ENCODE measurements at regions not wholly inside any gene's neighbourhood (a gene's known extent, or its start where the extent isn't known, plus 50 kb on each side); places are given as distances from the start of the nearest gene placed in this dataset.

DNA sequence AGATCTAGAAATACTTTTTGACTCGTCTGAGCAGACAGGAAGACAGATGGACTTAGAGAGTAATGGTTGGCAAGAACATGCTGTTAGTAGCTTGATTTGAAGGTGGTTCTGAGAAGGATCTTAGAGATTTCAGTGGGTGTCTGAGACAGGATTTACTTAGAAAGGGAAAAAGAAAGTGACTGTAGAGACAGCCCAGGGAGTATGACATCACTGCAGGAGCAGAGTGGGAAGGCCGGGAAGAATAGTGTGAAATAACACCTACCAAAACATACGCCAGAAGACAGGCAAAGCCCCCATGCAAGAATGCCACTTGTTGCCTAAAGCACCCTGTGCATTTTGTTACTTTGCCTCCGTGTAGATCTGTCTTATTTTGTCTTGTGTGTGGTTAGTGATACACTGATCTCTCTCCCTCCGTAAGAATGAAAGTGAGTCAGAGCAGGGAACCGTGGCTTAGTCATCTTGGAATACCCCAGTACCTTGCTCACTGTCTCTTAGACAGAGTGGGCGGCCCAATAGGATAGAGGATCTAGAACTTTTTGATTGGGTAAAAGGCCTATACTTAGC, 161.3 kb upstream of the IFNG-AS1 start:
- Mint-ChIP-seq H3K27me3 (no peaks in the 10 kb centered on the region), H3K9me3 (peaks cover 5% of the 10 kb centered on the region), H3K4me3 (peak overlapping the region; percentile 33), H3K27ac (peak overlapping the region; percentile 48), H3K4me1 (ENCODE audit: low read depth) (peaks cover 14% of the 10 kb centered on the region), H3K36me3 (ENCODE audit: low read depth) (no peaks in the 10 kb centered on the region)
- TF ChIP-seq, protein P1, sequence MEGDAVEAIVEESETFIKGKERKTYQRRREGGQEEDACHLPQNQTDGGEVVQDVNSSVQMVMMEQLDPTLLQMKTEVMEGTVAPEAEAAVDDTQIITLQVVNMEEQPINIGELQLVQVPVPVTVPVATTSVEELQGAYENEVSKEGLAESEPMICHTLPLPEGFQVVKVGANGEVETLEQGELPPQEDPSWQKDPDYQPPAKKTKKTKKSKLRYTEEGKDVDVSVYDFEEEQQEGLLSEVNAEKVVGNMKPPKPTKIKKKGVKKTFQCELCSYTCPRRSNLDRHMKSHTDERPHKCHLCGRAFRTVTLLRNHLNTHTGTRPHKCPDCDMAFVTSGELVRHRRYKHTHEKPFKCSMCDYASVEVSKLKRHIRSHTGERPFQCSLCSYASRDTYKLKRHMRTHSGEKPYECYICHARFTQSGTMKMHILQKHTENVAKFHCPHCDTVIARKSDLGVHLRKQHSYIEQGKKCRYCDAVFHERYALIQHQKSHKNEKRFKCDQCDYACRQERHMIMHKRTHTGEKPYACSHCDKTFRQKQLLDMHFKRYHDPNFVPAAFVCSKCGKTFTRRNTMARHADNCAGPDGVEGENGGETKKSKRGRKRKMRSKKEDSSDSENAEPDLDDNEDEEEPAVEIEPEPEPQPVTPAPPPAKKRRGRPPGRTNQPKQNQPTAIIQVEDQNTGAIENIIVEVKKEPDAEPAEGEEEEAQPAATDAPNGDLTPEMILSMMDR (IDR thresholded peaks at IDR 0.05) = no peak
- ATAC-seq = peak; percentile 95
- DNase-seq = peak; percentile 63
- ChIA-PET CTCF (interaction anchor here (1.0 to 1.8 kb wide), 2 partner anchors 10 to 16 kb away, joined by 3 to 4 read pairs; no protein-coding TSS in a partner anchor), POLR2A (no interaction called here)
- intact Hi-C loops (cut with micrococcal nuclease) = no loop called here

- Mint-ChIP-seq H3K4me3 (no peak overlapping the region), H3K9me3 (peaks cover 5% of the 10 kb centered on the region), H3K4me1 (ENCODE audit: low read depth) (peaks cover 14% of the 10 kb centered on the region), H3K36me3 (ENCODE audit: low read depth) (no peaks in the 10 kb centered on the region), H3K27ac (no peak overlapping the region), H3K27me3 (no peaks in the 10 kb centered on the region)
- ChIA-PET CTCF (interaction anchor here (1.0 to 1.2 kb wide), 2 partner anchors 113 to 472 kb away, joined by 3 read pairs; no protein-coding TSS in a partner anchor), POLR2A (no interaction called here)
- no peak for DNase-seq
- ATAC-seq = no peak
- intact Hi-C loops (cut with micrococcal nuclease) = no loop called here
- TF ChIP-seq, protein P1 (IDR thresholded peaks at IDR 0.05) = no peak
Observed at GRCh38 chr12:67829896-67830295, 159.4 kb upstream of the IFNG-AS1 start.

- TF ChIP-seq, protein P1 (IDR thresholded peaks at IDR 0.05) = no peak
- DNase-seq = no peak
- ChIA-PET POLR2A (no interaction called here), CTCF (interaction anchor here (1.0 kb wide), 1 partner anchor 21 kb away, joined by 3 read pairs; no protein-coding TSS in a partner anchor)
- no peak for ATAC-seq
- H3K36me3 Mint-ChIP-seq (ENCODE audit: low read depth) = no peaks in the 10 kb centered on the region
- intact Hi-C loops (cut with micrococcal nuclease) = no loop called here
- peaks cover 5% of the 10 kb centered on the region for H3K9me3 Mint-ChIP-seq
- H3K27ac Mint-ChIP-seq = no peak overlapping the region
- H3K27me3 Mint-ChIP-seq = no peaks in the 10 kb centered on the region
- no peak overlapping the region for H3K4me3 Mint-ChIP-seq
- H3K4me1 Mint-ChIP-seq (ENCODE audit: low read depth) = peaks cover 14% of the 10 kb centered on the region
Observed at GRCh38 chr12:67832155-67832554, 157.1 kb upstream of the IFNG-AS1 start.

GRCh38 chr12:67833602-67834001, 155.6 kb upstream of the IFNG-AS1 start:
- POLR2A ChIA-PET = no interaction called here
- Mint-ChIP-seq H3K27me3 (no peaks in the 10 kb centered on the region), H3K4me1 (ENCODE audit: low read depth) (peaks cover 1% of the 10 kb centered on the region), H3K27ac (no peak overlapping the region), H3K9me3 (peaks cover 4% of the 10 kb centered on the region), H3K36me3 (ENCODE audit: low read depth) (no peaks in the 10 kb centered on the region), H3K4me3 (no peak overlapping the region)
- intact Hi-C loops (cut with micrococcal nuclease) = no loop called here
- ATAC-seq (no peak), DNase-seq (no peak)
- TF ChIP-seq, protein P1 (IDR thresholded peaks at IDR 0.05) = no peak
- CTCF ChIA-PET = no interaction called here

DNA sequence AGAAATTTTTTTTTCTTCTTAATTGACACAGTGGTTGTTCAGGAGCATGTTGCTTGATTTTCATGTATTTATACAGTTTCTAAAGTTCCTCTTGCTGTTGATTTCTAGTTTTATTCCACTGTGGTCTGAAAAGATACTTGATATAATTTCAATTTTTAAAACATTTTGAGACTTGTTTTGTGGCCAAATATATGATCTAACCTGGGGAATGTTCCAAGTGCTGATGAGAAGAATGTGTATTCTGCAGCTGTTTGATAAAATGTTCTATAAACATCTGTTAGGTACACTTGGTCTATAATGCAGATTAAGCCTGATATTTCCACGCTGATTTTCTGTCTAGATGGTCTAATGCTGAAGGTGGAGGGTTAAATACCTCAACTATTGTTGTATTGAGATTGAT, 151.4 kb upstream of the IFNG-AS1 start:
- H3K27me3 Mint-ChIP-seq = no peaks in the 10 kb centered on the region
- no peaks in the 10 kb centered on the region for H3K4me1 Mint-ChIP-seq (ENCODE audit: low read depth)
- ChIA-PET POLR2A (no interaction called here), CTCF (no interaction called here)
- no peak for DNase-seq
- no peak for ATAC-seq
- no peak overlapping the region for H3K27ac Mint-ChIP-seq
- intact Hi-C loops (cut with micrococcal nuclease) = no loop called here
- no peak overlapping the region for H3K4me3 Mint-ChIP-seq
- no peaks in the 10 kb centered on the region for H3K36me3 Mint-ChIP-seq (ENCODE audit: low read depth)
- TF ChIP-seq, protein P1 (IDR thresholded peaks at IDR 0.05) = no peak
- H3K9me3 Mint-ChIP-seq = peaks cover 4% of the 10 kb centered on the region

Data from activated CD8-positive, alpha-beta T cell treated with anti-CD3 and anti-CD28 coated beads for 36 hours (primary cell).